ENCODE measurements at regions not wholly inside any gene's neighbourhood (a gene's known extent, or its start where the extent isn't known, plus 50 kb on each side); places are given as distances from the start of the nearest gene placed in this dataset.

DNA sequence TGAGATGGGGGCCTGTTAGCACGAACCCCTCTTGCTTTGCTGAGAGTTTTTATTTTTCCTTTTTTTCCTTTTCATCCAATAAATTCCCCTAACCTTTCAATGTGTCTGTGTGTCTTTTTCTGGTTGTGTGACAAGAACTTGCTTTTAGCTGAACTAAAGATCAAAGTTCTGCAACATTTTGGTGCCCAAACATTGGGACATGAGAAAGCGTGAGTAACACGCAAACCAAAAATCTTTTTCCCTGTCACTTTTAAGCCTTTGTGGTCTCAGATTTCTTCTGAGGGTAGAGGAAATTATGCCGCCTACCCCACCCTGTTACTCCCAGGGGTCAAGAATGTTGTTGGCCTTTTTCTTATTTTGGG, 141.8 kb upstream of the CPXCR1 start:
- H3K36me3 ChIP-seq (ENCODE audit: control insufficient read depth in 4 of 4, insufficient read depth in 3 of 4, low read depth in 1 of 4, low read length in 3 of 4) = no peaks in the 10 kb centered on the region
- no peaks in the 10 kb centered on the region for H3K9me3 ChIP-seq (ENCODE audit: control insufficient read depth in 4 of 4, low read length in 3 of 4)
- TF ChIP-seq EGR1 (IDR thresholded peaks at IDR 0.05; ENCODE audit: low read depth in 2 of 2) (no peak), GABPA (IDR thresholded peaks at IDR 0.05 in 1 of 2, conservative IDR thresholded peaks at IDR 0.05 in 1 of 2) (no peak), RXRA (IDR thresholded peaks at IDR 0.05) (no peak), TAF1 (conservative IDR thresholded peaks at IDR 0.05) (peak; percentile 5), FOXA2 (IDR thresholded peaks at IDR 0.05) (no peak)
- 29% methylated on average over 4 of the region's 4 CpGs for WGBS
- H3K9ac ChIP-seq (ENCODE audit: low read depth in 1 of 2, low read length in 2 of 2) = peak overlapping the region in 1 of 2 donors; percentile 76
- no peaks in the 10 kb centered on the region for H3K27me3 ChIP-seq (ENCODE audit: control insufficient read depth in 4 of 4, insufficient read depth in 4 of 4, low read length in 3 of 4)
- no peak for DNase-seq (ENCODE audit: low spot score)
- H3K4me1 ChIP-seq (ENCODE audit: control insufficient read depth in 4 of 4, insufficient read depth in 4 of 4, low read length in 3 of 4) = peaks cover 0 to 7% (median 2%) of the 10 kb centered on the region in 4 donors
- peak overlapping the region; percentile 26 to 65 for H3K27ac ChIP-seq (ENCODE audit: low read depth in 1 of 2, low read length in 2 of 2)
- peak overlapping the region in 1 of 3 donors; percentile 23 for H3K4me3 ChIP-seq (ENCODE audit: low read depth in 1 of 3, low read length in 3 of 3)

DNA sequence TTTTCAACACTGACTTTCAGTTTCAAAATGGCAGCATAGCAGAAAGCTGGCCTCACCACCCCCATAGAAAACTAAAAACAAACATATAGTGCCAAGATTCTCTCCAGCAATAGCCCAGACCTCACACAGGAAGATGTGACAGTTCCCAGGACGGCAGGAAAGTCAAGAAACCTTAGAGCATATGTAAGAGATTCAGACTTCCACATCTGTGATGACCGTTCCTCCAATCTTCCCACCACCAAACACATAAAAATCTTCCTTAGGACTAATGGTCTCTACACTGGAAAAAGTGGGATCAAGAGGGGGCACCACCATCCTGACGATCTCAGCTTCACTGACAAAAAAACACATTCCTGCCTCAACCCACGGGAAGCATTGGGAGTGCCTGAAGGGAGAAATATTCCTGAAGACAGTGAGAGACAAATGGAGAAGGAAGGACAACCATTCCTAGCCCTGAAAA, 134.1 kb upstream of the CPXCR1 start:
- H3K36me3 ChIP-seq (ENCODE audit: control insufficient read depth in 4 of 4, insufficient read depth in 3 of 4, low read depth in 1 of 4, low read length in 3 of 4) = no peaks in the 10 kb centered on the region
- peak overlapping the region in 1 of 2 donors; percentile 47 for H3K9ac ChIP-seq (ENCODE audit: low read depth in 1 of 2, low read length in 2 of 2)
- H3K9me3 ChIP-seq (ENCODE audit: control insufficient read depth in 4 of 4, low read length in 3 of 4) = no peaks in the 10 kb centered on the region
- H3K27me3 ChIP-seq (ENCODE audit: control insufficient read depth in 4 of 4, insufficient read depth in 4 of 4, low read length in 3 of 4) = no peaks in the 10 kb centered on the region
- H3K27ac ChIP-seq (ENCODE audit: low read depth in 1 of 2, low read length in 2 of 2) = peak overlapping the region; percentile 27 to 69
- TF ChIP-seq YY1 (IDR thresholded peaks at IDR 0.05) (peak; percentile 87), RXRA (IDR thresholded peaks at IDR 0.05) (no peak), RAD21 (IDR thresholded peaks at IDR 0.05) (no peak), JUND (IDR thresholded peaks at IDR 0.05) (no peak)
- TF ChIP-seq, protein P1, sequence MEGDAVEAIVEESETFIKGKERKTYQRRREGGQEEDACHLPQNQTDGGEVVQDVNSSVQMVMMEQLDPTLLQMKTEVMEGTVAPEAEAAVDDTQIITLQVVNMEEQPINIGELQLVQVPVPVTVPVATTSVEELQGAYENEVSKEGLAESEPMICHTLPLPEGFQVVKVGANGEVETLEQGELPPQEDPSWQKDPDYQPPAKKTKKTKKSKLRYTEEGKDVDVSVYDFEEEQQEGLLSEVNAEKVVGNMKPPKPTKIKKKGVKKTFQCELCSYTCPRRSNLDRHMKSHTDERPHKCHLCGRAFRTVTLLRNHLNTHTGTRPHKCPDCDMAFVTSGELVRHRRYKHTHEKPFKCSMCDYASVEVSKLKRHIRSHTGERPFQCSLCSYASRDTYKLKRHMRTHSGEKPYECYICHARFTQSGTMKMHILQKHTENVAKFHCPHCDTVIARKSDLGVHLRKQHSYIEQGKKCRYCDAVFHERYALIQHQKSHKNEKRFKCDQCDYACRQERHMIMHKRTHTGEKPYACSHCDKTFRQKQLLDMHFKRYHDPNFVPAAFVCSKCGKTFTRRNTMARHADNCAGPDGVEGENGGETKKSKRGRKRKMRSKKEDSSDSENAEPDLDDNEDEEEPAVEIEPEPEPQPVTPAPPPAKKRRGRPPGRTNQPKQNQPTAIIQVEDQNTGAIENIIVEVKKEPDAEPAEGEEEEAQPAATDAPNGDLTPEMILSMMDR (IDR thresholded peaks at IDR 0.05; ENCODE audit: low read depth, low read length, missing input control) = no peak
- H3K4me1 ChIP-seq (ENCODE audit: control insufficient read depth in 4 of 4, insufficient read depth in 4 of 4, low read length in 3 of 4) = no peaks in the 10 kb centered on the region
- peak overlapping the region; percentile 41 to 57 (median 41) for H3K4me3 ChIP-seq (ENCODE audit: low read depth in 1 of 3, low read length in 3 of 3)
- 23% methylated on average over 4 of the region's 4 CpGs for WGBS
- no peak for DNase-seq (ENCODE audit: low spot score)

DNA sequence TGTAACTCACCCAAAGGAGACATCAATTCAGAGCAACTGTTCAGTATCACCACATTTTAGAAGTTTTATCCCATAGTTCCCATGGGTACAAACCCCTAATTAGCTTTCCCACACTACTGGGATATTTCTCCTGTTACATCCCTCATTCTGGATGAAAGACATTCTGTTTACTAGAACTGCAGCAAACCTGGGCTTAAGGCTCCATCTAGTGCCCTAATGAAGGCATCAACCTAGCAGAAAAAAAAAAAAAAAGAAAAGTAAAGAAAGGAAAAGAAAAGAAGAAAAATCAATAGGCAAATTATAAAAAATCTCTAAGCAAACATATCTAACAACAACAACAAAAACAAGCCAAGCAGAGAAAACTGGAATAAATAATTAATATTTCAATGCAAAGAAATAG, 133.7 kb upstream of the CPXCR1 start:
- Histone ChIP-seq H3K36me3 (ENCODE audit: control insufficient read depth in 4 of 4, insufficient read depth in 3 of 4, low read depth in 1 of 4, low read length in 3 of 4) (no peaks in the 10 kb centered on the region), H3K4me1 (ENCODE audit: control insufficient read depth in 4 of 4, insufficient read depth in 4 of 4, low read length in 3 of 4) (no peaks in the 10 kb centered on the region), H3K27me3 (ENCODE audit: control insufficient read depth in 4 of 4, insufficient read depth in 4 of 4, low read length in 3 of 4) (no peaks in the 10 kb centered on the region), H3K27ac (ENCODE audit: low read depth in 1 of 2, low read length in 2 of 2) (peak overlapping the region; percentile 27 to 69), H3K4me3 (ENCODE audit: low read depth in 1 of 3, low read length in 3 of 3) (peak overlapping the region in 2 of 3 donors; percentile 41 to 57), H3K9me3 (ENCODE audit: control insufficient read depth in 4 of 4, low read length in 3 of 4) (no peaks in the 10 kb centered on the region), H3K9ac (ENCODE audit: low read depth in 1 of 2, low read length in 2 of 2) (peak overlapping the region in 1 of 2 donors; percentile 47)
- DNase-seq (ENCODE audit: low spot score) = no peak
- TF ChIP-seq, protein P2, sequence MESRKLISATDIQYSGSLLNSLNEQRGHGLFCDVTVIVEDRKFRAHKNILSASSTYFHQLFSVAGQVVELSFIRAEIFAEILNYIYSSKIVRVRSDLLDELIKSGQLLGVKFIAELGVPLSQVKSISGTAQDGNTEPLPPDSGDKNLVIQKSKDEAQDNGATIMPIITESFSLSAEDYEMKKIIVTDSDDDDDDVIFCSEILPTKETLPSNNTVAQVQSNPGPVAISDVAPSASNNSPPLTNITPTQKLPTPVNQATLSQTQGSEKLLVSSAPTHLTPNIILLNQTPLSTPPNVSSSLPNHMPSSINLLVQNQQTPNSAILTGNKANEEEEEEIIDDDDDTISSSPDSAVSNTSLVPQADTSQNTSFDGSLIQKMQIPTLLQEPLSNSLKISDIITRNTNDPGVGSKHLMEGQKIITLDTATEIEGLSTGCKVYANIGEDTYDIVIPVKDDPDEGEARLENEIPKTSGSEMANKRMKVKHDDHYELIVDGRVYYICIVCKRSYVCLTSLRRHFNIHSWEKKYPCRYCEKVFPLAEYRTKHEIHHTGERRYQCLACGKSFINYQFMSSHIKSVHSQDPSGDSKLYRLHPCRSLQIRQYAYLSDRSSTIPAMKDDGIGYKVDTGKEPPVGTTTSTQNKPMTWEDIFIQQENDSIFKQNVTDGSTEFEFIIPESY (IDR thresholded peaks at IDR 0.05) = no peak
- TF ChIP-seq RAD21 (IDR thresholded peaks at IDR 0.05) (peak; percentile 90 to 91), HNF4G (IDR thresholded peaks at IDR 0.05) (no peak), HNF4A (conservative IDR thresholded peaks at IDR 0.05) (no peak), EGR1 (IDR thresholded peaks at IDR 0.05; ENCODE audit: low read depth in 2 of 2) (no peak), JUND (IDR thresholded peaks at IDR 0.05) (no peak), NR2F2 (IDR thresholded peaks at IDR 0.05) (no peak)
- TF ChIP-seq, protein P3, sequence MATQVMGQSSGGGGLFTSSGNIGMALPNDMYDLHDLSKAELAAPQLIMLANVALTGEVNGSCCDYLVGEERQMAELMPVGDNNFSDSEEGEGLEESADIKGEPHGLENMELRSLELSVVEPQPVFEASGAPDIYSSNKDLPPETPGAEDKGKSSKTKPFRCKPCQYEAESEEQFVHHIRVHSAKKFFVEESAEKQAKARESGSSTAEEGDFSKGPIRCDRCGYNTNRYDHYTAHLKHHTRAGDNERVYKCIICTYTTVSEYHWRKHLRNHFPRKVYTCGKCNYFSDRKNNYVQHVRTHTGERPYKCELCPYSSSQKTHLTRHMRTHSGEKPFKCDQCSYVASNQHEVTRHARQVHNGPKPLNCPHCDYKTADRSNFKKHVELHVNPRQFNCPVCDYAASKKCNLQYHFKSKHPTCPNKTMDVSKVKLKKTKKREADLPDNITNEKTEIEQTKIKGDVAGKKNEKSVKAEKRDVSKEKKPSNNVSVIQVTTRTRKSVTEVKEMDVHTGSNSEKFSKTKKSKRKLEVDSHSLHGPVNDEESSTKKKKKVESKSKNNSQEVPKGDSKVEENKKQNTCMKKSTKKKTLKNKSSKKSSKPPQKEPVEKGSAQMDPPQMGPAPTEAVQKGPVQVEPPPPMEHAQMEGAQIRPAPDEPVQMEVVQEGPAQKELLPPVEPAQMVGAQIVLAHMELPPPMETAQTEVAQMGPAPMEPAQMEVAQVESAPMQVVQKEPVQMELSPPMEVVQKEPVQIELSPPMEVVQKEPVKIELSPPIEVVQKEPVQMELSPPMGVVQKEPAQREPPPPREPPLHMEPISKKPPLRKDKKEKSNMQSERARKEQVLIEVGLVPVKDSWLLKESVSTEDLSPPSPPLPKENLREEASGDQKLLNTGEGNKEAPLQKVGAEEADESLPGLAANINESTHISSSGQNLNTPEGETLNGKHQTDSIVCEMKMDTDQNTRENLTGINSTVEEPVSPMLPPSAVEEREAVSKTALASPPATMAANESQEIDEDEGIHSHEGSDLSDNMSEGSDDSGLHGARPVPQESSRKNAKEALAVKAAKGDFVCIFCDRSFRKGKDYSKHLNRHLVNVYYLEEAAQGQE (IDR thresholded peaks at IDR 0.05) = no peak
- TF ChIP-seq, protein P4, sequence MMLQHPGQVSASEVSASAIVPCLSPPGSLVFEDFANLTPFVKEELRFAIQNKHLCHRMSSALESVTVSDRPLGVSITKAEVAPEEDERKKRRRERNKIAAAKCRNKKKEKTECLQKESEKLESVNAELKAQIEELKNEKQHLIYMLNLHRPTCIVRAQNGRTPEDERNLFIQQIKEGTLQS (IDR thresholded peaks at IDR 0.05) = no peak
- TF ChIP-seq, protein P1 (IDR thresholded peaks at IDR 0.05; ENCODE audit: low read depth, low read length, missing input control) = peak; percentile 64

Measured in liver (tissue), 8 donors.